CMK (cell line): ENCODE measurements at regions not wholly inside any gene's neighbourhood (a gene's known extent, or its start where the extent isn't known, plus 50 kb on each side); places are given as distances from the start of the nearest gene placed in this dataset.
"Not testable (repeated sequence)": the region's sequence is repeated elsewhere in the genome, so short reads cannot be mapped to it uniquely, and the experiment has no call there.

ENCODE experiments used
- DNase-seq: peaks from one replicate; pipeline ENCODE4 v3.0.0-alpha.2; 2010; ENCODE audit warnings: low read depth

DNA sequence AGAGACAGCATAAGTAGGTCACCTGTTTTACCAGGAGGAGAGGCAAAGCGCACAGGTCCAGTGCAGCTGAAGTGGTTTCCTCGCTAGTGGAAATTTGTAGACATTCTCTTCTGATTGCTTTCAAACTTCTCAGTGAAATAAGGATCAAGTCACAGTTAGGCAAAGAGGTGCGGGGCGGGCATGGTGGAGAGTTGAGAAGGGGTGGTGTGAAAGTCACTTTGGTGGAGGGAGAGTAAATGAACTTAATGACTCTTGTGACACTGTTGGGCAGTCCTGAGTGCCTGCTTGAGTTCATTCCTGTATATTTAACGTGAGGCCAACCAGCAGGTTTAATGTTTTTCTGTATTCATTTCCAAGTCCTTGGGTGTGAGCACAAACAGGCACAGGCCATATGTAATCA is 235.6 kb downstream of the TRIML1 start:
- no peak for DNase-seq

DNA sequence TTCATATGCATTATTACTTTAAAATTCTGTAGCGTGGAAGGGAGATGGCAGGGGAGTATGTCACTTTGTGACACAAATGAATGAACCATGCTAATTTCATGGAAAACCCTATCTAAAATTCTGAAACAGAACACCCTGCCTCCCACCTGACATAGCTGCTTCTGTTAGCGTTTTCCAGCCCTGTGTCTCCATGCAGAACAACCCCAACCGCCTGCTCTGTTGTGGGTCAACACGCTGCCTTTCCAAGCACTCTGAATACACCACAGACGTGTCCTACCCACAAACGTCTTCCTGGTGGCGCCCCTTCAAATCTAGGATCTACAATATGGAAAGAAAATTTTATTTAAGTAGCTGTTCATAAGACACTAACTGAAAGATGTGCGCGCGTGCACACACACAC is 238.6 kb downstream of the TRIML1 start:
- DNase-seq = no peak

DNA sequence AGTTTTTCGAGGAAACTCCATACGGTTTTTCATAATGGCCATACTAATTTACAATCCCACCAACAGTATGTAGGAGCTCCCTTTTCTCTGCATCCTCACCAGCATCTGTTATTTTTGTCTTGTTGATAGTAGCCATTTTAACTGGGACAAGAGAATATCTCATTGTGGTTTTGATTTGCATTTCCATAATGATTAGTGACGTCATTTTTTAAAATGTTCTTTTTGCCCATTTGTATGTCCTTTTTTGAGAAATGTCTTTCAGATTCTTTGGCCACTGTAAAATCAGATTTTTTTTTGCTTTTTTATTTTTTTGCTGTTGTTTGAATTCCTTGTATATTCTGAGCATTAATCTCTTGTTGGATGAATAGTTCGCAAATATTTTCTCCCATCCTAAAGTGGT is 243.9 kb downstream of the TRIML1 start:
- DNase-seq = no peak

DNA sequence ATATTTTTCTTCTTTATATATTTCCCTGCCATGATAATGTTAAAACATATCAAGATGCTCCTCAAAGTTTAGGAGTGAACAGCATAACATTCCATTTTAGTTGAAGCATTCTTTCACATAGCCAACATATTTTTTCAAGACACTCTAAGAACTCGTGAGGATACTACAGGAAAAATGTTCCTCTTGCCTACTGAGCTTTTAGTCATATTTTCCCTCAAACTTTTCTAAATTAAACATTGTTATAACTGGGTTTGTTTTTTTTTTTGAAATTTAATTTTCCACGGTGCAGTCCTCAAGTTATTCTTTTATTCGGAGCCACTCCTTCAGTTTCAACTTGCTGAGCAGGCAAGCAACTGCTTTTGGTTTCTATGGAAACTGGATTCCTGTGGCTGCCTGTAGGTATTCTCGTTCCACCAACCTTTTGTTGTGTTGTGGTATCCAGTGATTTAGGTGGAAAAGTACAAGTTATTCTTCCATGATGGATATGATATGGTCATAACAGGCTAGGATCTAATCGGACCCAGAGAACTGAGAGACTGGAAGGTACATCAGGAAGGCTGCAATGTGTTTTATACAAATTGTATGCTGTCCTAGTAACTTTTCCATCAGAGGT is 248.0 kb downstream of the TRIML1 start:
- no peak for DNase-seq

DNA sequence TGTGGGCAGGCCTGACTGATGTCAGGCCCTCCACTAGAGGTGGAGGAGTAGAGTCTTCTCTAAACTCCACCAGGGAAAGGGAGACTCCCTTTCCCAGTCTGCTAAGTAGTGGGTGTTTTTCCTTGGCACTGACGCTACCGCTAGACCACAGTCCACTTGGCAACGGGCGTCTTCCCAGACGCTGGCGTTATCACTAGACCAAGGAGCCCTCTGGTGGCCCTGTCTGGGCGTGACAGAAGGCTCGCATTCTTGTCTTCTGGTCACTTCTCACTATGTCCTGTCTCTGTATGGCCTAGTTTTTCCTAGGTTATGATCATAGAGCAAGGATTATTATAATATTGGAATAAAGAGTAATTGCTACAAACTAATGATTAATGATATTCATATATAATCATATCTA is 252.1 kb downstream of the TRIML1 start:
- not testable (repeated sequence) for DNase-seq

DNA sequence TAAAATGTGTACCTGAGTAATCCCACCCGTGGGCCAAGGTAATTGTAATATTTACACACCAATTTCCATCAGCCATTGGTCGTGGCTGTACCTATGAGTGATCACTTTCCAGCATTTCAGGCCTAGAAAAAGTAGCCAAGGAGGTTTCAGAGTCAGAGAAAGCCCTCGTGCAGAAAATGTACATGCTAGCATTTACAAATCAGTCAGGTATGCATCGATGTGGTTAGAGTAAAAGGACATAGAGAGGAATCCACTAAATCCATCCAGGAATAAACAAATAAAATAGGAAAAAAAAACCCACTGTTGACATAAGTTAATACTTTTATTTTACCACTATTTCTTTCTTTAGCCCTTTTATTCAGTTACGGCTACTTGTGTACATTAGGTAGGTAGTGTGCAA is 256.8 kb downstream of the TRIML1 start:
- DNase-seq = no peak

DNA sequence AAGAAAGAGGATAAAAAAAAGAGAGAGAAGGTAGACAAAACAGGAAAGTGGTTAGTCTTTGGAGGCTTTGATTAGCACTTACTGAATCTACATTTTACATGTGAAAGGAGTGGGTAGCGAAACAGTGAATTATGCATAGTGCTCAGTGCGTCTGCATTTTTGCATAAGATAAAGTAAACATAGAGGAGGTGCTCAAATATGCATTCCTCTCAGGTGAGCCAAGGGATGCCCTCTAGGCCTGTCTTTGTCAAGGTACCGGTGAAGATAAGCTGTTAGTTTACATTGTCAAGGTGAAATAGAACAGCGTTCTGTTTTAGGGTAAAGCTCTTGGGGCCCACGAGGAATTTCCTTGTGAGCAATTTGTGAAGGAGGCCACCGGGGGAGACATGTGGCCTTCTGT is 260.6 kb downstream of the TRIML1 start:
- DNase-seq = no peak

DNA sequence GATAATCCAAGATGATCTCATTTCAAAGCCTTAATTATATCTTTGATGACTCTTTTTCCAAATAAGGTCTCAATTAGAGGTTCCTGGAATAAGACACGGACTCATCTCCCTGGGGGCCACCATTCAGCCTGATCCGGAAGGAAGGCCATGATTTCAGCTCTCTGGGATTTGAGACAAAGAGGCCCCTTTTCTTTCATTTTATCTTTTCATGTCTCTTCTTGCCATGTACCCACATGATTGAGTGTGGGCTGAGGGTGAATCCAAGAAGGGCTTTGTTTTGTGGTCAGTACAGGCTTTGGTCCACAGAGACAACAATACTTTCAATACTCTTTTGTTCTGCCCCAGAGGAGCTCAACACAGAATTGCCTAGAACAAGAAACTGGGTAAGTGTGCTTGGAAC is 261.2 kb downstream of the TRIML1 start:
- DNase-seq = no peak

DNA sequence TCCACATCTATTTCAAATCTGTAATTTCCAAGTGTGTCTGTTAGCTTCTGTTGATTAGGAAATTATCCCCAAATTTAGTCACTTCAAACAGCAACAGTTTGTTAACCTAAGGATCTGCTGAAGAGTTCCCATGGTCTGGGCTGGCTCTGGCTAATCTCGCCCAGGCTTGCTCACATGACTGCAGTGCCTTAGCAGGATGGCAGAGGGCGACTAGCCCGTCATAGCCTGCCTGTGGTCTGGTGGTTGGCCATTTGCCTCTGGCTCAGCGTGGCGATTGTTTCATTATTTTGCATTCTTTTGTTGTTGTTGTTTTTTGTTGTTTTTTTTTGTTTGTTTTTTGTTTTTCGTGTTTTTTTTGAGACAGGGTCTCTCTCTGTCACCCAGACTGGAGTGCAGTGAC is 264.0 kb downstream of the TRIML1 start:
- no peak for DNase-seq

DNA sequence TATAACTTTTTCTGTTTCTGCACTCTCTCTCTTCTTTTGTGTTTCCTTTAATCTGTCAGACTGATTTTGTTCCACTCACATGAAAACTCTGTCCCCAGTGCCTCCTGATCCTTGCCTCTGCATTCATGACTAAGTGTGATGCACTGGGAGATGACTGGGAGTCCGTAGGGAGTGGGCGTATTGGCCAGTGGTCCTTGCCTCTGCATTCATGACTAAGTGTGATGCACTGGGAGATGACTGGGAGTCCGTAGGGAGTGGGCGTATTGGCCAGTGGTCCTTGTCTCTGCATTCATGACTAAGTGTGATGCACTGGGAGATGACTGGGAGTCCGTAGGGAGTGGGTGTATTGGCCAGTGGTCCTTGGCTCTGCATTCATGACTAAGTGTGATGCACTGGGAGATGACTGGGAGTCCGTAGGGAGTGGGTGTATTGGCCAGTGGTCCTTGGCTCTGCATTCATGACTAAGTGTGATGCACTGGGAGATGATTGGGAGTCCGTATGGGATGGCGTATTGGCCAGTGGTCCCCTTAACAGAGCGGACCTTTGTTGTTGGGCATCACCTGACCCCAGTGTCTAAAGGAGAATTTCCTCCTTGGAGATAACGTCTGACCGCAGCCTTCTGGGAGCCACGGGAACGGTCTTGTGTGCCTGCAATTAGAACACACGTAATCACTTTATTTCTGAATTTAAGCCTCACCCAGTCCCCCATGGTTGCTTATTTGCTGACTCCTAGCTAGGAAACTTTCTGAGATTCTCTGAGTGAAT is 266.0 kb downstream of the TRIML1 start:
- not testable (repeated sequence) for DNase-seq

DNA sequence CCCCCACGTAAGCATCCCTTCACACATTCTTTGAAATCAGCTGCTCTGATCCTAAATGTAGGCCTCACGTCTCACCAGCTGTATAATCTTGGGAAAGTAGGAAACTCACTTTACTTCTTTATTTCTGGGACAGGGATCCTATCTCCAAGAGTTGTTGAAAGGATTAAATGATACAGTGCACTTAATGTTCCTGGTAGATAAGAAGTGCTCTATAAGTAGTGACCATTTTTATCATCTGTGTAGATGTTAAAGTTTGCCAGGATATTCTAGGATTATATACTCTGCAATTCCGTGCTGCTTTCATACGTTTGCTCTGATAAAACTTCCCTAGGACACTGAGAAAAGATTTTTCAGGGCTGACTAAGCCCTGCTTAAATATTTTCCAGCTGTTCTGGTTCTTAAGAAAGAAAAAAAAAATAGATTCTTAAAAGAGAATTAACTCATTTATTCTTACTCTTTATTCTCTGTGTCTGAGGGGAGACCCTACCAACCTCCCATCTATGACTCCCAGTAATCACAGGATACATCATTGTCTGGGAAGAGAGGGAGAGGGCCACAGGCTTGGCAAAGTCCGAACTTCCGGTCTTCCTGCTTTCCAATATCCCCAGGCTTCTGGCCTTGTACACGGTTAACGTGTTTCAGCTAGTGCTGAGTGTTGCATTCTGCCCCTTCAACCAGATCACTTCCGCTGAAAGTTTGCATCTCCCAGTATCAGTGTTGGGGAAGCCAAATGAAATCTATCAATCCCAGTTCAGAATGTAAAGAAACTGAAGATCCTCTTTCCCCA is 269.2 kb downstream of the TRIML1 start:
- no peak for DNase-seq

DNA sequence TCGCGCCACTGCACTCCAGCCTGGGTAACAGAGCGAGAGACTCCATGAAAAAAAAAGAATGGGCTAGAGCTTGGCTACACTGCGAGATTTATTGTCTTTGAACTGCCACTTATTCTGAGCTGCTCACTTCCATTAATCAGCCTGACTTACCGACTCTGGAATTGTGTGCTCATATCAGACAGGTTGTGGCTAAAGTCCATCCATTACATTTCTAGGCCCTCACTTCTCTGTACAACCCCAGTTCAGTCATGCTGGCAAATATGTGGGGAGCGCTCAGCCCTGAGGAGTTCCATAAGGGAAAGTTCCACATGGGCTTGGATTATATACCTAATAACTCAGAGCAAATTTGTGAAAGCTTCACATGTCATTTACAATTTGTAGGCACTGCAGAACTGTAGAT is 270.6 kb downstream of the TRIML1 start:
- DNase-seq = no peak

DNA sequence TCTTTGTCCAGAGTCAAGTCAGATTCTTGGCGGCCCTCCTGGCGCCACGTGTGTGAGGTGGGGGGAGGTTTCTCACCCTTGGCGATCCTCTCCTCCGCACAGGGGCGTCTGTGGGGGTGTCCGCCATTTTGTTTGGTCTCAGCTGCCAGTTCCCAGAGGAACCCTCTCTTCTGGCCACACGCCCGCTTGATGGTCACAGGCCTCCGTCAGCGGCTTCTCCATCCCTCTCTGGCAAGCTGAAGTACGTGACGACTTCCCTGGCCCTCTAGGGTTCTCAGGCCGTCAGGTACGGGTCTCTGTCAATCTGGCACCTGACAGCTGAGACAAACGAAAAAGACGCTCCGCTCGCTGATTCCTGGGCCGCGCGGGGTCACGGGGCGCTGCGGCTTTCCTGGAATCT is 272.6 kb downstream of the TRIML1 start:
- no peak for DNase-seq

DNA sequence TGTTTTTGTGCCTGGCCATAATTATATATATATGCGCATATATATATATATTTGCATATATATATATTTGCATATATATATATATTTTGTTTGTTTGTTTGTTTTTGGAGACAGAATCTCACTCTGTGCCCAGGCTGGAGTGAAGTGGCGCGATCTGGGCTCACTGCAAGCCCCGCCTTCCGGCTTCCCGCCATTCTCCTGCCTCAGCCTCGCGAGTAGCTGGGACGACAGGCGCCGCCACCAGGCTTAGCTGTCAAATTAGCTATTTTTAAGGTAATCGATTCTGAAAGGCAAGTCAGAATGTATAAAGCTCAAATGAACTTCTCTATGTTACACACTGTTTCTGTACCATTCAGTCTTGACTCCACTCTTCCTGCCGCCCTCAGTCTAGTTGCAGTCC is 273.3 kb downstream of the TRIML1 start:
- no peak for DNase-seq

DNA sequence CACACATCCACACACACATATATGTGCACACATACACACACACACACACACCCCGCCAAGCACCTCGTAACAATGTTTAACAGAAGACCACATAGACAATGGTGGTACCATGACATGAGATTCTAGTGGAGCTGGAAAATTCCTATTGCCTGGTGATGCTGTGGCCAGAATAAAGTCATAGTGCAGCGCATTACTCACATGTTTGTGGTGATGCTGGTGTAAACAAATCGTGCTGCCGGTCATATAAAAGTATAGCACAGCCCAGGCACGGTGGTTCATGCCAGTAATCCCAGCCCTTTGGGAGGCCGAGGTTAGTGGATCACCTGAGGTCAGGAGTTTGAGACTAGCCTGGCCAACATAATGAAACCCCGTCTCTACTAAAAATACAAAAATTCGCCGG is 275.2 kb downstream of the TRIML1 start:
- DNase-seq = no peak

DNA sequence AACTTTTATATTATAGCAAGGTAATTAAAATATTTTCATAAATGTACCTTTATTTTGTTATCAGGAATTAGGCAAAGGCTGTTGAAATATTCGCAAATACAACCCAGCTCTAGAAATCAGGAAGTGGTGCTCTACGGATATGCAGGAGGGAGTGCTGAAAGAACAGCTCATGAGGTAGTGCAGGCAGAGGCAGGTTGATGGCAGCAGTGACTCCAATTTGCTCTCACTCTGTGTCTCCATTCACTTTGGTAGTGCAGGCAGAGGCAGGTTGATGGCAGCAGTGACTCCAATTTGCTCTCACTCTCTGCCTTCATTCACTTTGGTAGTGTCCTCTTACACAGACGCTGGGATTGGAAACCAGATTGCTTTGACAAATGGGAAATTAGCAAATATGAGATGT is 277.9 kb downstream of the TRIML1 start:
- DNase-seq = no peak

DNA sequence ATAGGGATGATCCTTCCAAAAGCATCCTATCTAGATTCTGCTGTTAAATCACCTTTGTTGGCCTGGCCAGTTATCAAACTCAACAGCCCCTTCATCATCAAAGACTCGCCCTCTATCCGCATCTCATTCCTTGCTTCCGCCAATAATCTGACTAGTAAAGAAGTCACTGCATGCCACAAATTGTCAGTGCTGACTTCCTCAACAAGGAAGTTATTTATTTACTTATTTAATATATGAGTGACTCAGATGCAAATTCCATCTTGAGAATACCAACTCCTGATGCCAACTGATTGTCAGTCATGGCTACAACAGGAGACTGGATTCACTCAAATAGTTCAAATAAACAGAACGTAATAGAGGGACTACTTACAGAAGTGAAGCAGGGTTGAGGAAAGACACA is 283.8 kb downstream of the TRIML1 start:
- no peak for DNase-seq

DNA sequence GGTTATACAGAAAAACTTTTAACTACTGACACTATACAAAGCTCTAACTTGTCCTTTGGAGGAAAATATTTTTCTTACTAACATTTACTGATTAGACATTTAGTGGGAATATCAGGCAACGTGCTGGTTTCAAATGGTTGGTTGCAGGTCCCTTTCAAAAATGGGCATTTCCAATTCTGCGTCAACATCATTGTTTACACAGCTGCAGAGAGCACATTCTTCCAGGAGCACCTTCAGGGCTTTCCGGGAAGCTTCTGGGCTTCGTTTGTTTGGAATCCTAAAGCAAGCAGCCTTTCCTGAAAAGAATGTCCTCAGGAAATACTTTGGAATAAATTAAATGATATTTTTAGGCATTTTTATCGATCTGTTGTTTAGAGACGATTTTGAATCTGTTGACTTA is 289.7 kb downstream of the TRIML1 start:
- no peak for DNase-seq

DNA sequence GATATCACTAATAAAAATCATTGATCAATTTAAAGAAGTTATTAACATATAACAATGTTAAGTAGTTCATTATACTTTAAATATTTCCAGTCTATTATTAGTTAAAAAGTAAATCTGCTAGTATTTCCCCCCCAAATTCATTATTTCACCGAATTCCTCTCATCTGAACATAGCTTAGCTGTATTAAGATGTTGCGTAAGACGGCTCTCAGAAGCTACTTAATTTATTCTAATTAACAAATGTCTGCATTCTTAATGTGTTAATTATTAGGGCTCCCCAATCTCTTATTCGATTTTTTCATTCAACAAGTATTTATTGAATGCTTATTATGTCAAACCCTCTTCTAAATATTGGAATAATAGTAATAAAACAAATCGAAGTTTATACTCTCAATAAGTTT is 290.7 kb downstream of the TRIML1 start:
- DNase-seq = no peak

DNA sequence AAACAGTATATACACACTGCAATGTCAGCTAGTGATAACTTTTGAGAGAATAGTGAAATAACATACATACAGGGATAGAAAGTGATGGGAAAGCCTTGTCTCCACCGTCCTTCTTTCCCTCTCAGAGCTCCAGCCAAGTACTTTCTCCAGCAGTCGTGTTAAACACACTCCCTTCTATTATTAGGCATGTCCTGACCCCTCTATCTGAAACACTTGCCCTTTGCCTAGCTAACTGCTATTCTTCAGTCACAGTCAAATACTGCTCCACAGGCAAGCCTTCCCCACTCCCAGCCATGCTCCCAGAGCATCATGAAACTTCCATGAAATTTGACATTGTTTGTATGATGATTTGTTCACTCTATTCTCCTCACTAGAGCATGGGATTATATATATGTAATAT is 291.1 kb downstream of the TRIML1 start:
- DNase-seq = no peak

DNA sequence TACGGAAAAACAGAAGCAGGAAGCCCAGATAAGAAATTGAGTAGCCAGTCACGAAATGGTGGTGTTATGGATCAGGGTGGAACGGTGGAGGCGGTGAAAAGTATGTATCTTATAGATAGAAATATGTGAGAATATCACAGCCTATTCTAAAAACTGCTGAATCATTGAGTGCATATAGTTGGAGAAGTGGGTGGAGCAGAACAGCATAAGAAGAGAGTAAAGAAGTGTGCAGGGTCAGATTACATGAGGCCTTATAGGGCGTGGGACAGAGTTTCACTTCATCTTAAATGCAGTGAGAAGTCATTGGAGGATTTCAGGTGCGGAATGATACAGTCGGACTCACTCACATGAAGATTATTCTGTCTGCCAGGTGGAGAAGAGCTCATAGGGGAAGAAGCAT is 293.1 kb downstream of the TRIML1 start:
- DNase-seq = no peak

DNA sequence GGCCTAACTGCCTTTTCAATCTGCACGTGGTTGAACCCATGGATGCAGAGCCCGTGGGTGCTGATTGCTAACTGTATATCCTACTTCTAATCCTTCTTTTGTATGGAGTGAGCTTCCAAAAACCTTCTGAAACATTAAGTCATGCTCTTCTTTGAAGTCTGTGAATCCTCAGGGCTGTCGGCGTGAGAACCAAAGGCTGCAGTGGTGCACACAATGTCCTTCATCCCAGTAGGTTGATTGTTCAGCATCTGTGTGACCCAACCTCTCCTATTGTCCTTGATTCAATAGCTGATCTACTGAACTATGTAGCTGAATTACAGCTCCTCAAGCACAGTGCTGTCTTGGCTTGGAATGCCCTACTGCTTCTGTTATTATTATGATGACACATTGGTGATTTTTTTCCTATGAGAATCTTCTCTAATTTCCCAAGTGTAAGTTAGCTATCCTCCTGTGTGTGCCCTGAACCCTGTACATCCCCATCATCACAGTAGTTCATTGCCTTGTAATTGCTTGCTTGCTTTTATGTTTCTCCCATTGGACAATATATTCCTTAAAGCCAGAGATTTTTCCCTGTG is 294.6 kb downstream of the TRIML1 start:
- DNase-seq = no peak

DNA sequence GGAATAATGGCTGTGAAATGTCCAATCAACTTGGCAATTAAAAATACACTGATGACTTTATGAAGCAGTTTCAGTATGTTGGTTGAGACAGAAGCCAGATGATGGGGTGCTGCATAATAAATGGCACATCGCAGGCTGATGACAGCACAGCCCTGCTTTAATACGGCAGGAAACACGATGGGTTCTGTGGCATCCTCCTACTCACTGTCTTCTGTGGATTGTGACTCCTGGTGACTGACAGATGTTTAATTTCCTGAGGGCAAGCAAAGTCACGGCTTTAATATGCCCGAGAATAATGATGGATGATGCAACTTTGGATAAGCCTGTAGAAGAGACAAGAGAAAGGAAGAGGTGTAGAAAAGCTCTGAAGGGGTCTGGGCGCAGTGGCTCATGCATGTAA is 295.4 kb downstream of the TRIML1 start:
- DNase-seq = no peak
